Neuron (in vitro differentiated cells): ENCODE measurements at regions not wholly inside any gene's neighbourhood (a gene's known extent, or its start where the extent isn't known, plus 50 kb on each side); places are given as distances from the start of the nearest gene placed in this dataset.

Source experiments
- H2AFZ ChIP-seq: one replicate; pipeline ENCODE4 v1.6.1; 2013; ENCODE audit warnings: low read depth, mild to moderate bottlenecking, inconsistent platforms, low read length, moderate library complexity
- H3K27me3 ChIP-seq: one replicate; pipeline ENCODE4 v1.6.1; 2013; ENCODE audit warnings: low read length; ENCODE audit not compliant: insufficient read depth
- H3K36me3 ChIP-seq: one replicate; pipeline ENCODE4 v1.6.1; 2013; ENCODE audit warnings: low read length; ENCODE audit not compliant: insufficient read depth
- H3K4me1 ChIP-seq: one replicate; pipeline ENCODE4 v1.6.1; 2013; ENCODE audit warnings: low read length; ENCODE audit not compliant: insufficient read depth
- H3K4me3 ChIP-seq: 2 replicates; pipeline ENCODE4 v1.5.1; 2013; ENCODE audit warnings: mild to moderate bottlenecking, low read length, moderate library complexity
- H3K9me3 ChIP-seq: one replicate; pipeline ENCODE4 v1.6.1; 2013; ENCODE audit warnings: low read length

GRCh38 chr18:42636309-42636708, 479.2 kb downstream of the RIT2 start:
- H3K36me3 ChIP-seq, result no peaks in the 10 kb centered on the region
- no peak overlapping the region for H3K4me3 ChIP-seq
- no peaks in the 10 kb centered on the region for H3K27me3 ChIP-seq
- no peaks in the 10 kb centered on the region for H3K9me3 ChIP-seq
- H2AFZ ChIP-seq, result no peak overlapping the region
- H3K4me1 ChIP-seq, result no peaks in the 10 kb centered on the region

GRCh38 chr18:42640160-42640559, 475.3 kb downstream of the RIT2 start:
- no peaks in the 10 kb centered on the region for H3K27me3 ChIP-seq
- no peaks in the 10 kb centered on the region for H3K9me3 ChIP-seq
- H2AFZ ChIP-seq, result no peak overlapping the region
- no peak overlapping the region for H3K4me3 ChIP-seq
- H3K36me3 ChIP-seq, result no peaks in the 10 kb centered on the region
- no peaks in the 10 kb centered on the region for H3K4me1 ChIP-seq

- Histone ChIP-seq H3K9me3 (no peaks in the 10 kb centered on the region), H3K27me3 (no peaks in the 10 kb centered on the region), H2AFZ (no peak overlapping the region), H3K4me3 (no peak overlapping the region), H3K4me1 (no peaks in the 10 kb centered on the region), H3K36me3 (no peaks in the 10 kb centered on the region)
Measured at GRCh38 chr18:42641996-42642395, 473.5 kb downstream of the RIT2 start.

- Histone ChIP-seq H3K36me3 (no peaks in the 10 kb centered on the region), H3K4me1 (peaks cover 1% of the 10 kb centered on the region), H2AFZ (no peak overlapping the region), H3K9me3 (no peaks in the 10 kb centered on the region), H3K27me3 (no peaks in the 10 kb centered on the region), H3K4me3 (no peak overlapping the region)
Measured at GRCh38 chr18:42644729-42645131, 470.8 kb downstream of the RIT2 start.

GRCh38 chr18:42649331-42650035, 466.0 kb downstream of the RIT2 start:
- Histone ChIP-seq H3K36me3 (no peaks in the 10 kb centered on the region), H3K27me3 (no peaks in the 10 kb centered on the region)

GRCh38 chr18:42654556-42654955, 460.9 kb downstream of the RIT2 start:
- no peaks in the 10 kb centered on the region for H3K9me3 ChIP-seq

More at GRCh38 chr18:42649331-42650035, 466.0 kb downstream of the RIT2 start:
- H3K9me3 ChIP-seq, result no peaks in the 10 kb centered on the region
- peaks cover 2% of the 10 kb centered on the region for H3K4me1 ChIP-seq
- H3K4me3 ChIP-seq, result no peak overlapping the region
- H2AFZ ChIP-seq, result no peak overlapping the region

GRCh38 chr18:42657551-42657950, 457.9 kb downstream of the RIT2 start:
- H3K4me3 ChIP-seq, result no peak overlapping the region
- no peaks in the 10 kb centered on the region for H3K36me3 ChIP-seq
- H3K27me3 ChIP-seq, result no peaks in the 10 kb centered on the region
- no peaks in the 10 kb centered on the region for H3K9me3 ChIP-seq
- H3K4me1 ChIP-seq, result peaks cover 4% of the 10 kb centered on the region
- H2AFZ ChIP-seq, result no peak overlapping the region

More at GRCh38 chr18:42654556-42654955, 460.9 kb downstream of the RIT2 start:
- H3K4me1 ChIP-seq, result peaks cover 7% of the 10 kb centered on the region
- H3K27me3 ChIP-seq, result no peaks in the 10 kb centered on the region
- no peak overlapping the region for H3K4me3 ChIP-seq
- no peak overlapping the region for H2AFZ ChIP-seq
- no peaks in the 10 kb centered on the region for H3K36me3 ChIP-seq

- Histone ChIP-seq H3K36me3 (no peaks in the 10 kb centered on the region), H2AFZ (no peak overlapping the region), H3K4me1 (peaks cover 4% of the 10 kb centered on the region), H3K27me3 (no peaks in the 10 kb centered on the region), H3K4me3 (no peak overlapping the region), H3K9me3 (no peaks in the 10 kb centered on the region)
Measured at GRCh38 chr18:42658171-42658570, 457.3 kb downstream of the RIT2 start.

- H3K36me3 ChIP-seq, result no peaks in the 10 kb centered on the region
- no peak overlapping the region for H3K4me3 ChIP-seq
- no peak overlapping the region for H2AFZ ChIP-seq
- H3K27me3 ChIP-seq, result no peaks in the 10 kb centered on the region
- peaks cover 4% of the 10 kb centered on the region for H3K4me1 ChIP-seq
- no peaks in the 10 kb centered on the region for H3K9me3 ChIP-seq
Measured at GRCh38 chr18:42659187-42659586, 456.3 kb downstream of the RIT2 start.

GRCh38 chr18:42670860-42671259, 444.6 kb downstream of the RIT2 start:
- Histone ChIP-seq H3K9me3 (no peaks in the 10 kb centered on the region), H3K4me1 (peaks cover 13% of the 10 kb centered on the region), H3K36me3 (no peaks in the 10 kb centered on the region), H2AFZ (no peak overlapping the region), H3K4me3 (no peak overlapping the region), H3K27me3 (no peaks in the 10 kb centered on the region)

- H3K4me1 ChIP-seq, result no peaks in the 10 kb centered on the region
- H3K36me3 ChIP-seq, result no peaks in the 10 kb centered on the region
- H3K27me3 ChIP-seq, result no peaks in the 10 kb centered on the region
- no peak overlapping the region for H3K4me3 ChIP-seq
- no peaks in the 10 kb centered on the region for H3K9me3 ChIP-seq
- H2AFZ ChIP-seq, result no peak overlapping the region
Measured at GRCh38 chr18:42675810-42676209, 439.7 kb downstream of the RIT2 start.

- no peak overlapping the region for H2AFZ ChIP-seq
- no peak overlapping the region for H3K4me3 ChIP-seq
- no peaks in the 10 kb centered on the region for H3K4me1 ChIP-seq
- no peaks in the 10 kb centered on the region for H3K9me3 ChIP-seq
- no peaks in the 10 kb centered on the region for H3K27me3 ChIP-seq
- H3K36me3 ChIP-seq, result no peaks in the 10 kb centered on the region
Measured at GRCh38 chr18:42683094-42683493, 432.4 kb downstream of the RIT2 start.

GRCh38 chr18:42689310-42689709, 426.2 kb downstream of the RIT2 start:
- Histone ChIP-seq H3K27me3 (no peaks in the 10 kb centered on the region), H3K4me3 (no peak overlapping the region), H3K36me3 (no peaks in the 10 kb centered on the region), H3K9me3 (no peaks in the 10 kb centered on the region), H2AFZ (no peak overlapping the region), H3K4me1 (no peaks in the 10 kb centered on the region)
